Endothelial cell of umbilical vein (primary cell): ENCODE measurements at regions not wholly inside any gene's neighbourhood (a gene's known extent, or its start where the extent isn't known, plus 50 kb on each side); places are given as distances from the start of the nearest gene placed in this dataset.

ENCODE experiments used
- BruUV-seq: library from RNA; stranded (reverse); fragments of 400-500 nt; replicated peaks from 2 replicates; lab custom pipeline; 2021; lab: Mats Ljungman, UMichigan
- CTCF ChIA-PET: fragments of 300-600, 350-600 bp; sonication (Branson Sonifier 250); formaldehyde crosslinking; loops from one replicate; lab custom pipeline; 2021; ENCODE audit warnings: antibody characterized with exemption, inconsistent platforms; lab: Charles Lee
- POLR2A ChIA-PET: fragments of 300-600, 350-600 bp; sonication (Branson Sonifier 250); formaldehyde crosslinking; loops from one replicate; lab custom pipeline; 2021; ENCODE audit warnings: antibody characterized with exemption, inconsistent platforms; lab: Charles Lee
- DNase-seq: peaks from one replicate; pipeline ENCODE4 v3.0.0-alpha.2; 2011; ENCODE audit warnings: low read depth, low spot score
- FAIRE-seq: peaks from 2 replicates; lab custom pipeline; 2011; peaks lifted over from hg19 to GRCh38; lab: Jason Lieb, UNC
- H2AFZ ChIP-seq: 2 replicates; pipeline ENCODE4 v1.6.0; 2012; ENCODE audit warnings: low read depth, low read length, control low read depth, inconsistent platforms
- H3K27ac ChIP-seq: 2 replicates; pipeline ENCODE4 v1.5.1; 2011; ENCODE audit warnings: low read depth, mild to moderate bottlenecking, control low read depth, low read length, moderate library complexity; ENCODE audit not compliant: insufficient read depth
- H3K27me3 ChIP-seq, 2 experiments: 2 replicates each; pipeline versions ENCODE4 v1.6.0 to v1.6.1; 2011; ENCODE audit warnings: low read length in 2 of 2, mixed read lengths in 1 of 2; ENCODE audit not compliant: control insufficient read depth in 2 of 2, insufficient read depth in 2 of 2
- H3K36me3 ChIP-seq, 2 experiments: 2 replicates in 1 of 2; 3 replicates in 1 of 2; pipeline ENCODE4 v1.5.1; 2011; ENCODE audit warnings: low read length in 2 of 2, mild to moderate bottlenecking in 1 of 2, moderate library complexity in 1 of 2; ENCODE audit not compliant: control insufficient read depth in 2 of 2, insufficient read depth in 2 of 2; ENCODE audit errors: extremely low read depth in 1 of 2
- H3K4me1 ChIP-seq: 3 replicates; pipeline ENCODE4 v1.5.1; 2011; ENCODE audit warnings: mild to moderate bottlenecking, low read length; ENCODE audit not compliant: control insufficient read depth, insufficient read depth; ENCODE audit errors: extremely low read depth
- H3K4me2 ChIP-seq: 2 replicates; pipeline ENCODE4 v1.6.1; 2011; ENCODE audit warnings: low read length, control low read depth, mixed read lengths; ENCODE audit not compliant: insufficient read depth
- H3K4me3 ChIP-seq, 3 experiments: fragments of 200-600 bp in 1 of 3; sonication (generic), shearing (Covaris generic) in 1 of 3; replicated peaks in 1 of 3; 2 replicates each; pipeline ENCODE4 v1.5.1; 2011 to 2016; ENCODE audit warnings: control low read depth in 3 of 3, low read length in 3 of 3, mild to moderate bottlenecking in 2 of 3, inconsistent platforms in 1 of 3, low read depth in 1 of 3, moderate library complexity in 1 of 3; ENCODE audit not compliant: insufficient read depth in 1 of 3
- H3K79me2 ChIP-seq: 2 replicates; pipeline ENCODE4 v1.6.0; 2012; ENCODE audit warnings: low read length, inconsistent platforms; ENCODE audit not compliant: control insufficient read depth, insufficient read depth
- H3K9ac ChIP-seq: replicated peaks from 2 replicates; pipeline ENCODE3; 2011; ENCODE audit warnings: low read length, control low read depth; ENCODE audit not compliant: insufficient read depth; ENCODE audit errors: extremely low read depth
- H3K9me1 ChIP-seq: replicated peaks from 3 replicates; pipeline ENCODE4 v1.6.0; 2011; ENCODE audit warnings: mild to moderate bottlenecking, low read length; ENCODE audit not compliant: control insufficient read depth, insufficient read depth; ENCODE audit errors: extremely low read depth
- H3K9me3 ChIP-seq: replicated peaks from 2 replicates; pipeline ENCODE4 v1.5.1; 2012; ENCODE audit warnings: low read length, inconsistent platforms; ENCODE audit not compliant: control insufficient read depth, insufficient read depth
- H4K20me1 ChIP-seq: replicated peaks from 2 replicates; pipeline ENCODE3; 2011; ENCODE audit warnings: mild to moderate bottlenecking, low read length; ENCODE audit not compliant: control insufficient read depth, insufficient read depth; ENCODE audit errors: extremely low read depth
- CTCF ChIP-seq, 2 donors: IDR thresholded peaks; 1 replicate in 1 of 2; 2 replicates in 1 of 2; pipeline ENCODE4 v1.5.1; 2011; ENCODE audit warnings: low read length in 2 of 2, mild to moderate bottlenecking in 2 of 2, moderate library complexity in 2 of 2, control low read depth in 1 of 2, inconsistent platforms in 1 of 2, low read depth in 1 of 2; ENCODE audit not compliant: insufficient read depth in 1 of 2; ENCODE audit errors: extremely low read depth in 1 of 2
- EZH2 ChIP-seq: IDR thresholded peaks from 2 replicates; pipeline ENCODE4 v1.6.1; 2012; ENCODE audit warnings: borderline replicate concordance, low read depth, mild to moderate bottlenecking, moderate library complexity, low read length, inconsistent platforms; ENCODE audit not compliant: severe bottlenecking
- FOS ChIP-seq: IDR thresholded peaks from 2 replicates; pipeline ENCODE4 v1.6.1; 2011; ENCODE audit warnings: mild to moderate bottlenecking, low read length, moderate library complexity, borderline replicate concordance; ENCODE audit not compliant: insufficient read depth
- GATA2 ChIP-seq: IDR thresholded peaks from 2 replicates; pipeline ENCODE4 v1.7.0; 2011; ENCODE audit warnings: low read depth, mild to moderate bottlenecking, moderate library complexity, mixed read lengths, low read length; ENCODE audit not compliant: insufficient read length, insufficient read depth
- JUN ChIP-seq: IDR thresholded peaks from 2 replicates; pipeline ENCODE4 v1.6.1; 2011; ENCODE audit warnings: borderline replicate concordance, low read depth; ENCODE audit not compliant: insufficient read length, insufficient read depth
- MAX ChIP-seq: IDR thresholded peaks from 2 replicates; pipeline ENCODE4 v1.6.1; 2011; ENCODE audit not compliant: insufficient read depth, insufficient read length
- MYC ChIP-seq: IDR thresholded peaks from one replicate; pipeline ENCODE4 v1.6.1; 2011; ENCODE audit warnings: mild to moderate bottlenecking, low read depth, low read length
- POLR2A ChIP-seq: IDR thresholded peaks from 2 replicates; pipeline ENCODE4 v1.6.1; 2012; ENCODE audit warnings: low read depth, mild to moderate bottlenecking, control low read depth, low read length
- dilution Hi-C: fragments of 300-500 bp; cut with MboI; formaldehyde crosslinking; loops from one replicate; pipeline ENCODE4 v1.15.0; 2019; ENCODE audit warnings: low sequenced_read_pairs; ENCODE audit not compliant: extremely low pct_ligation_motif_present
- intact Hi-C: fragments of 100-400 bp; cut with micrococcal nuclease; formaldehyde crosslinking; loops from one replicate; pipeline ENCODE4 v1.10.0; 2022

- DNase-seq (no peak), FAIRE-seq (no peak)
- CTCF ChIA-PET, result no interaction called here
- no peaks in the 10 kb centered on the region for H3K79me2 ChIP-seq
- no peak overlapping the region for H3K9ac ChIP-seq
- TF ChIP-seq GATA2, result no peak
- no peak for TF ChIP-seq MAX
- no peak for TF ChIP-seq EZH2
- TF ChIP-seq POLR2A, result no peak
- no peak for TF ChIP-seq CTCF (IDR thresholded peaks at IDR 0.05; ENCODE audit: extremely low read depth in 1 of 2, insufficient read depth in 1 of 2, low read depth in 1 of 2, low read length in 2 of 2)
- no peak for TF ChIP-seq MYC
- H3K9me3 ChIP-seq, result no peaks in the 10 kb centered on the region
- no peak overlapping the region for H3K4me2 ChIP-seq
- no TSS peak for BruUV-seq
- intact Hi-C loops, result no loop called here
- no peaks in the 10 kb centered on the region for H4K20me1 ChIP-seq
- H2AFZ ChIP-seq, result no peak overlapping the region
- no peaks in the 10 kb centered on the region for H3K36me3 ChIP-seq
- H3K4me3 ChIP-seq, result no peak overlapping the region
- dilution Hi-C loops, result no loop called here
- POLR2A ChIA-PET, result no interaction called here
- H3K27me3 ChIP-seq, result no peaks in the 10 kb centered on the region
- no peak overlapping the region for H3K27ac ChIP-seq
- no peaks in the 10 kb centered on the region for H3K9me1 ChIP-seq
- H3K4me1 ChIP-seq, result no peaks in the 10 kb centered on the region
Observed at GRCh38 chr3:144104679-144105078, 133.1 kb downstream of the DIPK2A start.

GRCh38 chr3:144105542-144105941 is 133.9 kb downstream of the DIPK2A start:
- H3K9ac ChIP-seq, result no peak overlapping the region
- DNase-seq, result no peak
- H3K4me3 ChIP-seq, result no peak overlapping the region
- intact Hi-C loops, result no loop called here
- FAIRE-seq, result no peak
- TF ChIP-seq MYC, result no peak
- no peak for TF ChIP-seq JUN
- TF ChIP-seq FOS, result no peak
- TF ChIP-seq CTCF (IDR thresholded peaks at IDR 0.05; ENCODE audit: extremely low read depth in 1 of 2, insufficient read depth in 1 of 2, low read depth in 1 of 2, low read length in 2 of 2), result no peak
- TF ChIP-seq GATA2, result no peak
- H3K79me2 ChIP-seq, result no peaks in the 10 kb centered on the region
- POLR2A ChIA-PET, result no interaction called here
- no peaks in the 10 kb centered on the region for H4K20me1 ChIP-seq
- H3K4me2 ChIP-seq, result no peak overlapping the region
- no peaks in the 10 kb centered on the region for H3K36me3 ChIP-seq
- no TSS peak for BruUV-seq
- dilution Hi-C loops, result no loop called here
- H2AFZ ChIP-seq, result no peak overlapping the region
- CTCF ChIA-PET, result no interaction called here
- no peaks in the 10 kb centered on the region for H3K9me3 ChIP-seq
- no peak overlapping the region for H3K27ac ChIP-seq
- no peaks in the 10 kb centered on the region for H3K27me3 ChIP-seq
- no peaks in the 10 kb centered on the region for H3K4me1 ChIP-seq
- H3K9me1 ChIP-seq, result no peaks in the 10 kb centered on the region
